HEK293 (cell line): ENCODE measurements at regions not wholly inside any gene's neighbourhood (a gene's known extent, or its start where the extent isn't known, plus 50 kb on each side); places are given as distances from the start of the nearest gene placed in this dataset.

Experiments used
- CTCF ChIA-PET: fragments of 350-600 bp; formaldehyde crosslinking; extraction: SDS; loops from one replicate; lab custom pipeline; 2021; ENCODE audit warnings: antibody characterized with exemption; lab: Yijun Ruan, JAX
- POLR2A ChIA-PET: fragments of 300-600 bp; formaldehyde crosslinking; extraction: SDS; loops from one replicate; lab custom pipeline; 2020; ENCODE audit warnings: antibody characterized with exemption, inconsistent platforms; lab: Yijun Ruan, JAX
- H3K27ac ChIP-seq: fragments of 200-500 bp; sonication (Bioruptor generic); 2 replicates; pipeline ENCODE4 v1.5.1; 2014; ENCODE audit warnings: low read depth, low read length, control low read depth, inconsistent platforms; ENCODE audit errors: extremely low read depth
- H3K36me3 ChIP-seq, 2 experiments: fragments of 200-500 bp in 1 of 2; sonication (Bioruptor generic) in 1 of 2; 1 replicate in 1 of 2; 2 replicates in 1 of 2; pipeline ENCODE4 v1.5.1; 2014 to 2017; ENCODE audit warnings: inconsistent platforms in 2 of 2, low read length in 2 of 2; ENCODE audit not compliant: control insufficient read depth in 2 of 2, insufficient read depth in 1 of 2
- H3K4me1 ChIP-seq: fragments of 200-500 bp; sonication (Bioruptor generic); 2 replicates; pipeline ENCODE4 v1.5.1; 2014; ENCODE audit warnings: mild to moderate bottlenecking, low read length, inconsistent platforms; ENCODE audit not compliant: control insufficient read depth, insufficient read depth
- H3K4me3 ChIP-seq: 2 replicates; pipeline ENCODE4 v1.5.1; 2011; ENCODE audit warnings: low read depth, mild to moderate bottlenecking, control low read depth, low read length, moderate library complexity
- H3K9me3 ChIP-seq: fragments of 200-500 bp; sonication (Bioruptor generic); 2 replicates; pipeline ENCODE4 v1.5.1; 2014; ENCODE audit warnings: low read depth, low read length, inconsistent platforms; ENCODE audit not compliant: control insufficient read depth, insufficient read depth
- OSR2 ChIP-seq: fragments of 450-650 bp; formaldehyde crosslinking; IDR thresholded peaks from 2 replicates; pipeline ENCODE4 v1.5.1; 2016; ENCODE audit warnings: missing biosample characterization, missing genetic modification characterization
- ZBTB10 ChIP-seq: fragments of 450-650 bp; formaldehyde crosslinking; IDR thresholded peaks from 2 replicates; pipeline ENCODE4 v1.5.1; 2016; ENCODE audit warnings: missing biosample characterization, missing genetic modification characterization
- ZBTB20 ChIP-seq: fragments of 450-650 bp; formaldehyde crosslinking; IDR thresholded peaks from 2 replicates; pipeline ENCODE4 v1.5.1; 2016; ENCODE audit warnings: missing biosample characterization, missing genetic modification characterization
- ZNF121 ChIP-seq: fragments of 450-650 bp; formaldehyde crosslinking; IDR thresholded peaks from 2 replicates; pipeline ENCODE4 v1.5.1; 2016; ENCODE audit warnings: missing biosample characterization, missing genetic modification characterization
- ZNF155 ChIP-seq: fragments of 450-650 bp; formaldehyde crosslinking; IDR thresholded peaks from 2 replicates; pipeline ENCODE4 v1.5.1; 2016; ENCODE audit warnings: missing biosample characterization, missing genetic modification characterization
- ZNF394 ChIP-seq: fragments of 450-650 bp; formaldehyde crosslinking; IDR thresholded peaks from 2 replicates; pipeline ENCODE4 v1.5.1; 2016; ENCODE audit warnings: missing biosample characterization, missing genetic modification characterization, mild to moderate bottlenecking, moderate library complexity, borderline replicate concordance
- ZNF596 ChIP-seq: fragments of 450-650 bp; IDR thresholded peaks from 2 replicates; pipeline ENCODE4 v1.5.0; 2018; ENCODE audit warnings: missing biosample characterization, mild to moderate bottlenecking, missing genetic modification characterization, moderate library complexity
- ZNF621 ChIP-seq: fragments of 450-650 bp; formaldehyde crosslinking; IDR thresholded peaks from 2 replicates; pipeline ENCODE4 v1.5.1; 2017; ENCODE audit warnings: missing biosample characterization, missing genetic modification characterization
- ZNF792 ChIP-seq: fragments of 450-650 bp; formaldehyde crosslinking; IDR thresholded peaks from 2 replicates; pipeline ENCODE4 v1.5.1; 2016; ENCODE audit warnings: missing biosample characterization, missing genetic modification characterization
- ZSCAN4 ChIP-seq: fragments of 450-650 bp; formaldehyde crosslinking; IDR thresholded peaks from 2 replicates; pipeline ENCODE4 v1.5.1; 2017; ENCODE audit warnings: missing biosample characterization, missing genetic modification characterization
- TF ChIP-seq, protein P1 (sequence below): fragments of 450-650 bp; formaldehyde crosslinking; IDR thresholded peaks from 2 replicates; pipeline ENCODE4 v1.5.1; 2016; ENCODE audit warnings: missing biosample characterization, missing genetic modification characterization
- TF ChIP-seq, protein P2 (sequence below): fragments of 450-650 bp; formaldehyde crosslinking; IDR thresholded peaks from 2 replicates; pipeline ENCODE4 v1.5.1; 2016; ENCODE audit warnings: missing biosample characterization, missing genetic modification characterization
- TF ChIP-seq, protein P3 (sequence below): fragments of 450-650 bp; formaldehyde crosslinking; IDR thresholded peaks from 2 replicates; pipeline ENCODE4 v1.5.1; 2016; ENCODE audit warnings: missing biosample characterization, missing genetic modification characterization

- H3K27ac ChIP-seq: no peak overlapping the region
- no peak for TF ChIP-seq ZNF394 (tag by site-specific recombination)
- TF ChIP-seq, protein P1, sequence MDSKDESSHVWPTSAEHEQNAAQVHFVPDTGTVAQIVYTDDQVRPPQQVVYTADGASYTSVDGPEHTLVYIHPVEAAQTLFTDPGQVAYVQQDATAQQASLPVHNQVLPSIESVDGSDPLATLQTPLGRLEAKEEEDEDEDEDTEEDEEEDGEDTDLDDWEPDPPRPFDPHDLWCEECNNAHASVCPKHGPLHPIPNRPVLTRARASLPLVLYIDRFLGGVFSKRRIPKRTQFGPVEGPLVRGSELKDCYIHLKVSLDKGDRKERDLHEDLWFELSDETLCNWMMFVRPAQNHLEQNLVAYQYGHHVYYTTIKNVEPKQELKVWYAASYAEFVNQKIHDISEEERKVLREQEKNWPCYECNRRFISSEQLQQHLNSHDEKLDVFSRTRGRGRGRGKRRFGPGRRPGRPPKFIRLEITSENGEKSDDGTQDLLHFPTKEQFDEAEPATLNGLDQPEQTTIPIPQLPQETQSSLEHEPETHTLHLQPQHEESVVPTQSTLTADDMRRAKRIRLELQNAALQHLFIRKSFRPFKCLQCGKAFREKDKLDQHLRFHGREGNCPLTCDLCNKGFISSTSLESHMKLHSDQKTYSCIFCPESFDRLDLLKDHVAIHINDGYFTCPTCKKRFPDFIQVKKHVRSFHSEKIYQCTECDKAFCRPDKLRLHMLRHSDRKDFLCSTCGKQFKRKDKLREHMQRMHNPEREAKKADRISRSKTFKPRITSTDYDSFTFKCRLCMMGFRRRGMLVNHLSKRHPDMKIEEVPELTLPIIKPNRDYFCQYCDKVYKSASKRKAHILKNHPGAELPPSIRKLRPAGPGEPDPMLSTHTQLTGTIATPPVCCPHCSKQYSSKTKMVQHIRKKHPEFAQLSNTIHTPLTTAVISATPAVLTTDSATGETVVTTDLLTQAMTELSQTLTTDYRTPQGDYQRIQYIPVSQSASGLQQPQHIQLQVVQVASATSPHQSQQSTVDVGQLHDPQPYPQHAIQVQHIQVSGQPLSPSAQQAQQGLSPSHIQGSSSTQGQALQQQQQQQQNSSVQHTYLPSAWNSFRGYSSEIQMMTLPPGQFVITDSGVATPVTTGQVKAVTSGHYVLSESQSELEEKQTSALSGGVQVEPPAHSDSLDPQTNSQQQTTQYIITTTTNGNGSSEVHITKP (tag by site-specific recombination): 0 out of 2 replicates have a peak, but pooled peaks have one; percentile 0
- ChIA-PET POLR2A (no interaction called here), CTCF (interaction anchor here (0.6 kb wide), 1 partner anchor 113 kb away, joined by 4 read pairs; no protein-coding TSS in a partner anchor)
- no peak overlapping the region for H3K4me3 ChIP-seq
- H3K9me3 ChIP-seq: no peaks in the 10 kb centered on the region
- H3K36me3 ChIP-seq: no peaks in the 10 kb centered on the region
- H3K4me1 ChIP-seq: peaks cover 9% of the 10 kb centered on the region
Observed at GRCh38 chr3:73140772-73141442, 79.4 kb downstream of the EBLN2 start.

- H3K36me3 ChIP-seq: no peaks in the 10 kb centered on the region
- H3K27ac ChIP-seq: no peak overlapping the region
- CTCF ChIA-PET: no interaction called here
- no peak overlapping the region for H3K4me3 ChIP-seq
- H3K4me1 ChIP-seq: peaks cover 10% of the 10 kb centered on the region
- TF ChIP-seq ZNF792 (tag by site-specific recombination): no peak
- TF ChIP-seq, all 188 proteins: peak for 0
- POLR2A ChIA-PET: no interaction called here
- H3K9me3 ChIP-seq: no peaks in the 10 kb centered on the region
Observed at GRCh38 chr3:73141525-73141924, 80.1 kb downstream of the EBLN2 start.

GRCh38 chr3:73143401-73143800 is 81.9 kb downstream of the EBLN2 start:
- ChIA-PET POLR2A (no interaction called here), CTCF (interaction anchor here (0.7 kb wide), 1 partner anchor 257 kb away, joined by 3 read pairs; no protein-coding TSS in a partner anchor)
- Histone ChIP-seq H3K36me3 (no peaks in the 10 kb centered on the region), H3K9me3 (no peaks in the 10 kb centered on the region), H3K4me1 (peaks cover 15% of the 10 kb centered on the region), H3K4me3 (no peak overlapping the region), H3K27ac (peak overlapping the region; percentile 42)
- TF ChIP-seq ZBTB20 (tag by site-specific recombination): peak; percentile 71; the same call in 1 of the 2 replicates
- TF ChIP-seq ZBTB10 (tag by site-specific recombination): no peak

GRCh38 chr3:73143821-73144237 is 82.4 kb downstream of the EBLN2 start:
- H3K9me3 ChIP-seq: no peaks in the 10 kb centered on the region
- H3K4me1 ChIP-seq: peaks cover 15% of the 10 kb centered on the region
- CTCF ChIA-PET: interaction anchor here (0.7 kb wide), 1 partner anchor 257 kb away, joined by 3 read pairs; no protein-coding TSS in a partner anchor
- H3K4me3 ChIP-seq: no peak overlapping the region
- no peaks in the 10 kb centered on the region for H3K36me3 ChIP-seq
- POLR2A ChIA-PET: no interaction called here
- H3K27ac ChIP-seq: peak overlapping the region; percentile 60
- TF ChIP-seq, protein P2, sequence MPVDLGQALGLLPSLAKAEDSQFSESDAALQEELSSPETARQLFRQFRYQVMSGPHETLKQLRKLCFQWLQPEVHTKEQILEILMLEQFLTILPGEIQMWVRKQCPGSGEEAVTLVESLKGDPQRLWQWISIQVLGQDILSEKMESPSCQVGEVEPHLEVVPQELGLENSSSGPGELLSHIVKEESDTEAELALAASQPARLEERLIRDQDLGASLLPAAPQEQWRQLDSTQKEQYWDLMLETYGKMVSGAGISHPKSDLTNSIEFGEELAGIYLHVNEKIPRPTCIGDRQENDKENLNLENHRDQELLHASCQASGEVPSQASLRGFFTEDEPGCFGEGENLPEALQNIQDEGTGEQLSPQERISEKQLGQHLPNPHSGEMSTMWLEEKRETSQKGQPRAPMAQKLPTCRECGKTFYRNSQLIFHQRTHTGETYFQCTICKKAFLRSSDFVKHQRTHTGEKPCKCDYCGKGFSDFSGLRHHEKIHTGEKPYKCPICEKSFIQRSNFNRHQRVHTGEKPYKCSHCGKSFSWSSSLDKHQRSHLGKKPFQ (tag by site-specific recombination): peak; percentile 76
- TF ChIP-seq ZNF596 (tag by site-specific recombination) (peak; percentile 85), OSR2 (peak; percentile 88), ZNF121 (tag by site-specific recombination) (no peak), ZNF155 (tag by site-specific recombination) (no peak), ZSCAN4 (tag by site-specific recombination) (peak; percentile 30; the same call in 1 of the 2 replicates), ZNF621 (tag by site-specific recombination) (no peak)
- TF ChIP-seq, protein P3, sequence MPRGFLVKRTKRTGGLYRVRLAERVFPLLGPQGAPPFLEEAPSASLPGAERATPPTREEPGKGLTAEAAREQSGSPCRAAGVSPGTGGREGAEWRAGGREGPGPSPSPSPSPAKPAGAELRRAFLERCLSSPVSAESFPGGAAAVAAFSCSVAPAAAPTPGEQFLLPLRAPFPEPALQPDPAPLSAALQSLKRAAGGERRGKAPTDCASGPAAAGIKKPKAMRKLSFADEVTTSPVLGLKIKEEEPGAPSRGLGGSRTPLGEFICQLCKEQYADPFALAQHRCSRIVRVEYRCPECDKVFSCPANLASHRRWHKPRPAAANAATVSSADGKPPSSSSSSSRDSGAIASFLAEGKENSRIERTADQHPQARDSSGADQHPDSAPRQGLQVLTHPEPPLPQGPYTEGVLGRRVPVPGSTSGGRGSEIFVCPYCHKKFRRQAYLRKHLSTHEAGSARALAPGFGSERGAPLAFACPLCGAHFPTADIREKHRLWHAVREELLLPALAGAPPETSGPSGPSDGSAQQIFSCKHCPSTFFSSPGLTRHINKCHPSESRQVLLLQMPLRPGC (tag by site-specific recombination): peak; percentile 75
